GDM1 (cell line): ENCODE measurements at regions not wholly inside any gene's neighbourhood (a gene's known extent, or its start where the extent isn't known, plus 50 kb on each side); places are given as distances from the start of the nearest gene placed in this dataset.
"Not testable (repeated sequence)": the region's sequence is repeated elsewhere in the genome, so short reads cannot be mapped to it uniquely, and the experiment has no call there.

ENCODE experiments used
- DNase-seq: peaks from one replicate; lab custom pipeline; 2025; lab: John Stamatoyannopoulos, UW

DNA sequence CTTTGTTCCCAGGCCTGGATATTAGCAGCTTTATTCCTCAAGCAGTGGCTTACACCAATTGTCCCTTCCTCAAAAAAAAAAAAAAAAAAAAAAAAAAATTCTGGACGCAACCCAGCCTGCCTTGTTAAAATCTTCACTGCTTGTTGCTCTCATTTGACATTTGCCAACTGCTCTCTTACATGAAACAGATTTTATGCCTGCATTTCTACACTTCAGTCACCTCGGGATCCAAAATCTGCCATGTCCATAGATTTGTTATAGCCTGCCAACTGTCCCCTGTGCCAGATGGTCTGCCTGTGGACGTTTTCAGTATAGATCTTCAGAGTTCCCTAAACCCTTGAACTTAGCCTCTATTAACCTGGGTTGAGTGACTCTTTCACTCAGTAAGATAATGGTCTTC lies 651.5 kb downstream of the FSCB start:
- DNase-seq, result no peak

DNA sequence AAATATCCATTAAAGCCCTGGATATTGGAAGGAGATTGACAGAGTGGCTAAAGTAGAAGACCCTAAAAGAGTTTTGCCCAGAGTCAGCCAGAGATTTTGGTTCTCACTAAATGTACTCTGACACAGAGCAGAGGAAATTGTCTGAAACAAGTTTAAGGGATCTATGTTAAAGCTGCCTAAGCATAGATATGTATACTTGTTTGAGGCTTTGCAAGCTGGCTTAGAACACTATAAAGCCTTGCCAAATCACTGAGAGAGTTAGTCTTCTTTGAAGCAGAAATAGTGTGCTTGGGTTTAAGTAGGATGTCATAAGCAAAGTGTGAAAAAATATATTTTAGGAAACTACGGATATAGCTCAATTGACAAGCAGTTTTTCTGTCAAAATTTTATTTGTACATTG lies 653.5 kb downstream of the FSCB start:
- DNase-seq, result no peak

DNA sequence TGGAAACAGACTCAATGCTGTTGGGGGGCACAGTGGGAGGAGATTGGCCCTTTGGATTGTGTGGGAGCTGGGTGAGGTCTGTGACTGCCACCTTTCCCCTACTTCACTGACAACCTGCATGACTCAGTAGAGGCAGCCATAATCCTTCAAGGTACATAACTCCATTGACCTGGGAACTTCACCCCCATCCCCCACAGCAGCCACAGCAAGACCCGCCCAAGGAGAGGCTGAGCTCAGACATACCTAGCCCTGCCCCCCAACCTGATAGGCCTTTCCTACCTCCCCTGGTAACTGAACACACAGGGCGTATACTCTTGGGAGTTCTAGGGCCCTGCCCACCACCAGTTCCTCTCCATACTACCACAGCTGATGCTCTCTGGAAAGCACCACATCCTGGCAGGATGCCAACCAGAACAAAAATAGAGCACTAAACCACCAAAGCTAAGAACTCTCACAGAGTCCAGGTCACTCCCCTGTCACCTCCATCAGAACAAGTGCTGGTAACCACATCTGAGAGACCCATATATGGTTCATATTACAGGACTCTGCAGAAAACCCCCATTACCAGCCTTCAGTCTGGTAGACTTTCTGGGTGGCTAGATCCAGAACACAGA lies 703.9 kb downstream of the FSCB start:
- DNase-seq, result no peak

DNA sequence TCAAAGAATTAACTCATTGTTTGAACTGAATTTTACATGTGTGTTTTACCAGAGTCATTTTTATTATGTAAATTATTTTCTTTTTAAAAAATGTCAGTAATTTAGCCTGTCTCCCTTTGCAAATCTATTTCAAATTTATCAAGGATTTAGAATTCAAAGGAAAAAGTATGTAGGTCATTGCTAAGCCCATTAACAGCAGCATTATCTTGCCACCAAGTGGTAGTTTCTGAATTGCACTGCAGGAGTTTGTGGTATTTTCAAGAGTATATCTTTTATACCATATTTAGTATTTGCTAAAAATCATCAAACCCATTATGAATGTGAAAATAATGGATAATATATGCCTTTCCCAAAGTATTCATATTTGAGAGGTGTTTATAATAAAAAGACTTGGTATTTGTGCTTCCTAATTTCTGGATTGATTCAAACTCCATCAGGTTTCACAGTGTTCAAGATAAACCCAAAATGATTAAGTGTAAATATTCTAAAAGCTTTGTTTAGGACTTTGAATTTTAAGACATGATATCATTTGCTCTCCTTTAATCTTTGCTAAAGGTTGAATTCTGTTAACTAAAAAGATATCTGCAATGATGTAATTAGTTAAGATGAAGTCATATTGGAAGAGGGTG lies 711.4 kb downstream of the FSCB start:
- no peak for DNase-seq

DNA sequence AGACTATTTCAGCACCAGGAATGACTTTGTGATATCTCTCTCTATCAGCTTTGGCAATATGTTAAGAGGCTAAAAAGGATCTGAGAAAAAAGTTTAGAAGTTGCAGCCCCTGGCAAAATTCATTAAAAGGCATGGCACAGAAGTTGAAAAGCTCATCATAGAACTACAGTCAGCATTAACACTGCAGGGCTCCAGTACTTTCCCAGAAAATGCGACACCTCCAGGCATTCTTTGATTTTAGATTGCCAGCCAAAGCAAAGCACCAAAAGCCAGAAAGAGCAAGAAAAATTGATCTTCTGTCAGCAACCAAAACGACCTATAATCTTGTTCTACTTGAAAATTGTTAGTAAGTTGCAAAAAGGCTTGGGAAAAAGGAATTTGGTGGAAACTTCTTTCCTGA lies 713.5 kb downstream of the FSCB start:
- no peak for DNase-seq

DNA sequence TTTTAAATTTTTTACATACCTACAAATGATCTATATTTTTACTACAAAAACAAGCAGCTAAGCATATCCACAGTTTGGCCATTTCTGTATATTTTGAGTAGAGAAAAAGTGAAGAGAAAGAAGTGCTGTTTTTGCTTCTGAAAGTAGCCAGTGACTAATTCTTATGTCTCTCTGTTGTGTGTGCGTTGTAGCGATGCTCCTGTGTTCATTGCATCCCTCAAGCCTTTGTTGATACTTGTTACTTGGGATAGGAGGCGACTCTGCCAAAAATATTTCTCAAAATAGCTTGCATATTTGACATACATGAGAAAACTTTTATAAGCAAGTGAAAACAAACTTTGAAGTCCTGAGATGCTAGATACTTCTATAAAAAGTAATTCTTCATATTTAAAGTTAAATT lies 714.1 kb downstream of the FSCB start:
- no peak for DNase-seq

DNA sequence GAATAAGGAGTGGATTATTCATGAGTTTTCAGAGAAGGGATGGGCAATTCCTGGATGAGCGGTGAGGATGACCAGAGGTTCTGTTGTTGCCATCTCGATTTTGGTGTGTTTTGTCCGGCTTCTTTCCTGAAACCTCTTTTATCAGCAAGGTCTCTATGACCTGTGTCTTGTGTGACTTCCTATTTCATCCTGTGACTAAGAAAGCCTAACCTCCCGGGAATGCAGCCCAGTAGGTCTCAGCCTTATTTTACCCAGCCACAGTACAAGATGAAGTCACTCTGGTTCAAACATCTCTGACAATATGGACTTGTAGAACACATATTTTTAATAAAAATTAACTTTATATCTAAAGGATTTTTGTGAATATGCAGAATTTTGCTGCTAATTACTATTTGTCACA lies 716.4 kb downstream of the FSCB start:
- no peak for DNase-seq

DNA sequence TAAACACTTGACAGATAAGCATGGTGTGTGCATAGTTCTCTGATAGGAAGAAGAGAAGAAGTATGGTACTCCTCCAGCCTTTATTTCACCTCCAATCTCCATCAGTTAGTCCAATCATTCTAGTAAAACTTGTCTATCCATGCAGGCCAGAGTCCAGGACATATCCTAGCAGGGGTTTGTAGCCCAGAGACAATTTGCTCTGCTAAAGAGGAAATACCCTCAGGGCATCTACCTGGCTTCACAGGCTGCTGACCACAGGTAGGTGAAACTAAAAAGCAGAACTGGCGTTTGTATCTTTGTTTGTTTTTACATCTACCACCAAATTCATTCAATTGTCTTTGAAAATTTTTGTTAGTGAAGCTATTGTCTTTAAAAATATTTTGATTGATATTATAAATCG lies 717.6 kb downstream of the FSCB start:
- no peak for DNase-seq

DNA sequence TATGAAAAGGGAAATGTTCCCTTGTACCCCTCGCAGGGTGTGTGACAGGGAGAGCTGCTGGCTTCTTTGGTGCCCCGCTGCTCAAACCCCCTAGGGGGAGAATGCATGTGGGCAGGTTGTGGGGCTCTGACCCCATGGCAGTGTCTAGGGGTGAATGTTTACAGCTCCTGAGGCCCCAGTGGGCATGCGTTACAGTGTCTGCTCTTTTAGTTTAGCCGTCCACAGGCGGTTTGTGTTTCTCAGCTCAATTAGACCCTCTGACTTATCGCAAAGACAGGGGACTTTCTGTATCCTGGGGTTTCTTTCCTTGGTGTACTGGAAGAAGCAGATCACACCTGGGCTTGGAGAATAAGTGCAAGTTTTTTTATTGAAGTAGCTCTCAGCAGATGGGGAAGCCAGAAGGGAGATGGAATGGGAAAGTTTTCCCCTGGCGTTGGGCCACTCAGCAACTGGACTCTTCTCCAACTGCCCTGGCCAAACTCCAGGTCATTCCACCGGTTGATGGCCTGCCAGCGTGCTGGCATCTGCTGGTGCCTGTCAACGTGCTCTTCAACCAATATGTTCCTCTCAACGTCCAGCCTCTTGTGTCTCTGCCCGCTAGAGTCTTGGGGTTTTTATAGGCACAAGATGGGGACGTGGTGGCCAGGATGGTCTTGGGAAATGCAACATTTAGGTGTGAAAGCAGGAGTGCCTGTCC lies 720.9 kb downstream of the FSCB start:
- no peak for DNase-seq

DNA sequence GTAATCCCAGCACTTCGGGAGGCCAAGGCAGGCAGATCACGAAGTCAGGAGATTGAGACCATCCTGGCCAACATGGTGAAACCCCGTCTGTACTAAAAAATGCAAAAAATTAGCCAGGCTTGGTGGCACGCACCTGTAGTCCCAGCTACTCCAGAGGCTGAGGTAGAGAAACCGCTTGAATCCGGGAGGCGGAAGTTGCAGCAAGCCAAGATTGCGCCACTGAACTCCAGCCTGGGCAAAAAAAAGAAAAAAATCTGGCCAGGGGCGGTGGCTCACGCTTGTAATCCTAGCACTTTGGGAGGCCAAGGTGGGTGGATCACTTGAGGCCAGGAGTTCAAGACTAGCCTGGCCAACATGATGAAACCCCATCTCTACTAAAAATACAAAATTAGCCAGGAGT lies 722.7 kb downstream of the FSCB start:
- DNase-seq, result not testable (repeated sequence)

DNA sequence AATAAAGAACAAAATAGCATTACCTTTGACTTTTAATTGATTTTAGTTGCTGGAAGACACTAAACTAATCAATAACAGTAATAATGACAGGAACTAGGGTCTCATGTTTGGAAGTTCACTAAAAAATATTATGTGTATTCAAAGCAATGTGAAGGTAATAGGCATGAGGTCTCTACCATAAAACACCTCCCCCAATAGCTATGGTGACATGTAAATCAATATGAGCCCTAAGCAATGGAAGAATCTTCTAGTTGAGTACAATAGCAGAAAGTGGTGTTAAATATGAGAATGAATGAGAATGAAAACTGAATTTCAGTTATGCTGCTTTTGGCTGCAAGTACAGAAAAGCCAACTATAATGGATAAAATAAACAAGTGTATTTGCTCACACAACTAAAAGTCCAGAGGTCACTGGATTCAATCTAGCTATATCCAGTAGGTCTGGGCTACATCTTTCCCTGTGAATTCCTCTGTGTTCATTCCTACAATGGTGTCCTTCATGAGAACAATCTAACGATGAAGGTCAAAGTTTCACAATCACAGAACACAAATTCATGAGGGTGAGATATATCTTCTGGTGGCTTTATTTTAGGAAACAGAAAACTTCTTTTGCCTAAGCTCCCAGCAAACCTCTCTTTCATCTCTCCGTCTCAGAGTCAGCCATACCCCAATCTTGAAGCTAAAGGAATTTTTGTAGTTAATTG lies 728.0 kb downstream of the FSCB start:
- DNase-seq, result no peak

DNA sequence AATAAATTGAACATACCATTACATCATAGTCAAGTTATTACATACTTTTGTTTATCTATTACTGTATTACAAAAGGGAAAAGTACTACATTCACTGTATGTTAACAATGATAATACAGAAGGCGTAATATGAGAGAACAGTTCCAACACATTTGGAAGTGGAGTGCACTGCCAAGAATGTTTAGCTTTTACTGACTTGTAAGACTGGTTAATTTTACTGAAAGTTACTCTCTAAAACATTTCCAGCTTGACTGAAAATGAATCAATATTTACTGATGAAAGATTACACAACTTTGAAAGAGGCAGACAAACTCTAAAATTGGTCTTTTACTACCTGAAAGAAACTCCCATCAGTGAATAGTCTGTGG lies 728.5 kb downstream of the FSCB start:
- DNase-seq, result no peak

DNA sequence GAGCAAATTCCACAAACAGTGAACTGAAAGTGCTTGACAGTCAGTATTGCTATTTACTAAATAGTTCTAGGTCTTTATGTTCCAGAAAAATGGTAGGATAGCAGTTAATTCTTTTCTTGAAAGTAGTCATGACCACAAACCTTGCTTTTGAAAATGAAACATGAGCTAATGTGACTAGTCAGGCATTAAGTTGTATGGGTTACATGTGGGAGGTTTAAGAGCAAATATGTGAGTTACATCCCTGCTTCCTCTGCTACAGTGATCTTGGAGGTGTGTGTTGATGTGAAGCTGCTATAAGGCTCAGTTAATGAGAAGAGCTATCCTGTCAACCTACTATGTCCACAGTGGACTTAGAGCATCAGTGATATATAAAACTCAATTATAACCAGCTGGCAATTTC lies 741.6 kb downstream of the FSCB start:
- DNase-seq, result no peak

DNA sequence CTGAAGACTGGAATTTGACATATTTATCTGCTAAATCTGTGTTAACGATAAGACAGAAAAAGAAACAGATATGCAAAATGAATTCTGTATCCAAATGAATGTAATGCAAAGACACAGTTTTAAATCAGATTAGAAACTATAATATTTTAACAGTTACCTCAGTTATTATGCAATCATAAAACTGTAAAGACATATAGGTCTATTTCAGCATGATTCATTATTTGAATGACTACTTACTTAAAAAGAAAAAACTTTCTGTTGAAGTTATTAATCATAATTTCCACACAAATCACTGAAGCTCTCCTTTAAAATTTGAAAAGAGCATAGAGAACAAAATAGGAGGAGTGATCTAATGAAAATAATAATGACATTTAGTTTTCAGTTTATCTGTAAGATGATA lies 742.6 kb downstream of the FSCB start:
- DNase-seq, result no peak

DNA sequence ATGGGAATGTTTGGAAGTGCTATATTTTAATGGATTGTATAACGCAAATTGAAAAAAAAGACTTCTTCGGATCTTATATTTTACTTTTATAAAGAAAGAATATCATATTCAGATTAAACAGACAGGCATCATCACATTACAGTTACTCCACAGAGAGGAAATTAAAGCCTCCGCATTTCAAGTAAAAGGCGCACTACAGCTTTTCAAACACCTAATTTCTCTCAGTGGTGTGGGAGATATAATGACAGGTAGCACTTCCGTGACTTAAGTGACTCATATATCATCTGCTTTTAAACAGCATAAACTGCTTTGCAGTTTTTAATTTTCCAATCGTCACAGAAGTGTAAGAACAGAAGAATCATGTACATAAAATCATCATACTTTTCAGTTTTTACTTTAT lies 751.4 kb downstream of the FSCB start:
- DNase-seq, result no peak

DNA sequence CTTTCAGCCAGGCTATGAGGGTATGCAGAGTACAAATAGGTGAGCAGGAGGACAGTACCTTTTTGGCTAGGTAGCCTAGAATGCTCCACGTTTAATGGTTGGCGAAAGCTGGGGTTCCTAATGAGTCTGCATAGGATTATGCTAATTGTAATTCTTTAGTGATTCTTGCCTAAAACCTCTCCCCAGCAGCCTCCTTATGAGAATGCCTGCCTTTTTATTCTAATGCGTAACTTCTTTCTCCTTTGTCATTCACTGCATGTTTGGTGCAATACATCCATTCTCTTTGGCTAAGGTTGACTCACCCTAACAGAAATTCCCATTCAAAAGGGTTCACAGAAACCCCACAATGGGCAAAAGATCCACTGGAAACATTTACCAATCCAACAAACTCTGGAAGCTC lies 752.2 kb downstream of the FSCB start:
- no peak for DNase-seq

DNA sequence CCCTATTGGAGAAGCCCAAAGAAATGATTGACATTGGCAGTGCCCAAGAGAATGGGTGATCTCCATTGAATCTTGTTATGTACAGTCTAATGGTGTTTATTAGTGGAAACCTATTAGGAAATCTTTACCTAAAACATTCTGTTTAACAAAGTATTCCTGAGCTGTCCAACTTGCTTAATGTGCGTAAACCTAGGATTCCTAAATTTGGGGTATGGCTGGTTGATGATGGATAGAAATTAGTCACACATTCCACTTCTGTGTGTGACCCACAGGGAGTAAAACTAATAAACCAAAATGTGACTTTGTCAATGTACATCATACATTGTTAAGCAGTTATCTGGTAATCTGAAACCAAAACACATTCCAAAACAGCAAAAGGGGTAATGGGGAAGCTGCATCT lies 761.3 kb downstream of the FSCB start:
- DNase-seq, result no peak

DNA sequence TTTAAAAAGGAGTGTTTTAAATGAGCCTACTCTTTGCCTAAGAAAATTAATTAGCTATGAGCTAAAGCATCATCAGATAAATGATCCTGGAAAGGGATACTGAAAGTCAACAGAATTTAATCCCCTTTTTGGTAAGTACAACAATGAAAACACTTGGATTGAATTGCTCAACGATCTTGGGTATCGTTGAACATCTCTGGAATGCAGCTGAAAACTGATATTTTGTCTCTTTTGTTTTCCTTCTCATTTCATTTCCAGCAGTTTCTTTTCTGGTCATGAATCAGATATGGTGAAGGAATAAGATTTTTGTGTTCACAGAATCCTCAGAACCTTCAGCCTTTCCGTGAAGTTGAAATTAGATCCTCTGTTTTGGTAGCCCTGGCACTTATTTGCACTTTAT lies 771.2 kb downstream of the FSCB start:
- DNase-seq, result no peak

DNA sequence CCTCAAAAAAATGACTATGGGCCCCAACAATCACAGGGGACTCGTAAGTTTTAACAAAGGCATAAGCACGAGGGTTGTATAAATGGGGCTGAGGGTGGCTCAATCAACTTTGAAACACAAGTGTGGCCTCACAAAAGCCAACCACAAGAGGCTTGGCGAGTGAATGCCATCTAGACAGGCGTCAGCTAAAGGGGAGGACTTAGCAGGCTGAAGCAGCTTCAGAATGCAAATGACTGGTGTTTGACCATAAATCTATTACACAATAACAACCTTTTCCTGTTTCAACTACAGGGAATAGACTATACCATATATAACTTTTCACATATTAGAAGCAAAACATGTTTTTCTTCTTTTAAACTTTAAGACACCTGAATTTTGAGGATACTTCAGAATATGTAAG lies 777.9 kb downstream of the FSCB start:
- DNase-seq, result no peak

DNA sequence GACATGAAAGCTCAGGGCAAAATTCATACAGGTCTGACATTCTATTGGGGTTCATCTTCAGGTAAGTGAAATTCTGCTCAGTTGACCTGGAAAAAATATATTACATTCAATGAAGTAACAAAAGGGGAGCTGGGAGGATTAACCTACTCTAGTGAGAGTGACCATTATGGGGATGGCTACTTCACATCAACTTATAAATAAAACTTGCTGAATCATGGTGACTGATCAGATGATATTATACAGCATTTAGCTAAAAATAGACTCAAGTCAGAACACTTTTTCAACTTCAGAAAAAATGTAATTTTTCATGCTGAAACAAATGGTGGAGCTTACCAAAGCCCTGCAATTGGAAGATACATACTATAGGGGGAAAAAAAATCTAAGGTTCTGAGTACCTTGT lies 800.2 kb downstream of the FSCB start:
- no peak for DNase-seq

DNA sequence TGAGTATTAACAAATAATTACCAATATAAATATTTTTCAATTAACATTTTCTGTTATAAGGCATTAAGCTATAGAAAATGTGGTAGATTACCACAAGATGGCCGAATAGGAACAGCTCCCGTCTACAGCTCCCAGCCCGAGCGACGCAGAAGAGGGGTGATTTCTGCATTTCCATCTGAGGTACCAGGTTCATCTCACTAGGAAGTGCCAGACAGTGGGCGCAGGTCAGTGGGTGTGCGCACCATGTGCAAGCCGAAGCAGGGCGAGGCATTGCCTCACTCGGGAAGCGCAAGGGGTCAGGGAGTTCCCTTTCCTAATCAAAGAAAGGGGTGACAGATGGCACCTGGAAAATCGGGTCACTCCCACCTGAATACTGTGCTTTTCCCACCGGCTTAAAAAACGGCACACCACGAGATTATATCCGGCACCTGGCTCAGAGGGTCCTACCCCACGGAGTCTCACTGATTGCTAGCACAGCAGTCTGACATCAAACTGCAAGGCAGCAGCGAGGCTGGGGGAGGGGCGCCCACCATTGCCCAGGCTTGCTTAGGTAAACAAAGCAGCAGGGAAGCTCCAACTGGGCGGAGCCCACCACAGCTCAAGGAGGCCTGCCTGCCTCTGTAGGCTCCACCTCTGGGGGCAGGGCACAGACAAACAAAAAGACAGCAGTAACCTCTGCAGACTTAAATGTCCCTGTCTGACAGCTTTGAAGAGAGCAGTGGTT lies 808.4 kb downstream of the FSCB start:
- not testable (repeated sequence) for DNase-seq

DNA sequence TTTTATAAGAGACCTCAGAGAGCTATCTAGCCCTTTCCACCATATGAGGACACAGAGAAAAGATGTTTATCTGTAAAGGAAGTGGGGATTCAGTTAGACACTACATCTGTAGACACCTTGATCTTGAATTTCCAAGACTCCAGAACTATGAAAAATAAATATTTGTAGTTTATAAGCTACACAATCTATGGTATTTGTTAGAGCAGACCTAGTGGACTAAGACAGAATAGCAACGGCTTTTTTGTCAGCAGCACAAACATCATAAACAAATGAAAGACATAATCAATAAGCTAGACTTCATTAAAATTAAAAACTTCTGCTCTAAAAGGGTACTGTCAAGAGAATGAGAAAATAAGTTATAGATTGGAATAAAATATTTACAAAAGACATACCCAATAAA lies 810.1 kb downstream of the FSCB start:
- no peak for DNase-seq

DNA sequence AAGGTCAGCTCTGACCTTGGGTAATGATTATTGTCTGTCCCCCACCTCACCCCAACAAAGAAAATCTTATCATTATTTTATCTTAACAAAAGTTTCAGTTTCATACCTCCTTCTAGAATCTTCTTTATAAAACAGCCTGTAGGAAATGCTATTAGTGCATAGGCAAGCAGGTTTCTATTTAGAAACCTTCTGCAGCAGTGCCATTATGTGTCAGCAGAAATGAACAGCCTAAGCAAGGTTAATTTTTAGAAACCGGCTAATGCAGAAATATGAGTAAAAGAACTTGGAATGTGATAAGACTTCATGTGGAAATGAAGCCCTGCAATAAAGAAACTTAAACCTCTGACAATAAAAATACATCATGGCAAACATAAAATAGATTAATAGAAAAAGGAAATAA lies 814.4 kb downstream of the FSCB start:
- DNase-seq, result no peak
